NB4 (cell line): ENCODE measurements at regions not wholly inside any gene's neighbourhood (a gene's known extent, or its start where the extent isn't known, plus 50 kb on each side); places are given as distances from the start of the nearest gene placed in this dataset.

Experiments used
- DNase-seq: peaks from one replicate; pipeline ENCODE4 v3.0.0; 2010; ENCODE audit warnings: low read depth
- H3K4me3 ChIP-seq: one replicate; pipeline ENCODE4 v1.5.1; 2011; ENCODE audit warnings: mild to moderate bottlenecking, low read depth, low read length, moderate library complexity
- MYC ChIP-seq: IDR thresholded peaks from 2 replicates; pipeline ENCODE4 v1.6.1; 2011; ENCODE audit warnings: low read depth, low read length
- POLR2A ChIP-seq: IDR thresholded peaks from 2 replicates; pipeline ENCODE4 v1.6.1; 2011; ENCODE audit warnings: mild to moderate bottlenecking; ENCODE audit not compliant: insufficient read length; ENCODE audit errors: extremely low read depth
- TF ChIP-seq, protein P1 (sequence below): IDR thresholded peaks from 2 replicates; pipeline ENCODE4 v1.6.1; 2011; ENCODE audit warnings: low read depth, low read length
- TF ChIP-seq, protein P2 (sequence below): IDR thresholded peaks from one replicate; pipeline ENCODE4 v1.5.1; 2012; ENCODE audit warnings: low read depth, low read length

DNA sequence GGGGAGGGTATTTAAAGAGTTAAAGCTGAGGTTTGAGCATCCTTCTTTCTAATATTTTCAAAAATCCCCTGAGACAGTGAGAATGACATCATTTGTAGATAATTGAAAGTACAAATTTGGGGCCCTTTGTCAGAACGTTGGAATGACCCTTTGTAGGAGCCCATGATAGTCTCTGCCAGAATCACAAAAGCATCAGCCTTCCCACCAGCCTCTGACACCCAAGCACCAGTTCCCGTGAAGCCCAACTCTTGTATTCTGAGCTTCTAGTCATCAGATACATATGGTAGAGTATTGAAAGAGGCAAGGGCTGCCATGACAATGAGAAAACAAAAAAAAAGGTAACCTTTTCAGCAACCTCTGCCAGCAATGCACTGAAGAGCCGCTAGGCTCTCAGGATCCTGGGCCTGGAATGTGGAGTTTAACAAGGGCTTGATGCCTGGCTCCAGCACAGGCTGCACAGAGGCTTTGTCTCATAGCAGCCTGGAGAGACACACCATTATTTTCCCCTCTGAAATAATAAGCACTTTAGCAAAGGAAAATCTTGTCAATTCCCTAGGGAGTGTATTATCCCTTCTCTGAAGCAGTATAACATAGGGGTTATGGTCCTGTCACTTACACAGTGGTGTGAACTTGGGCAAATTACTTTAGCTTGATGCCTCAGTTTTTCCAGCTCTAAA lies 114.4 kb downstream of the ZNF608 start:
- no peak for DNase-seq
- no peak for TF ChIP-seq POLR2A
- H3K4me3 ChIP-seq: no peak overlapping the region

DNA sequence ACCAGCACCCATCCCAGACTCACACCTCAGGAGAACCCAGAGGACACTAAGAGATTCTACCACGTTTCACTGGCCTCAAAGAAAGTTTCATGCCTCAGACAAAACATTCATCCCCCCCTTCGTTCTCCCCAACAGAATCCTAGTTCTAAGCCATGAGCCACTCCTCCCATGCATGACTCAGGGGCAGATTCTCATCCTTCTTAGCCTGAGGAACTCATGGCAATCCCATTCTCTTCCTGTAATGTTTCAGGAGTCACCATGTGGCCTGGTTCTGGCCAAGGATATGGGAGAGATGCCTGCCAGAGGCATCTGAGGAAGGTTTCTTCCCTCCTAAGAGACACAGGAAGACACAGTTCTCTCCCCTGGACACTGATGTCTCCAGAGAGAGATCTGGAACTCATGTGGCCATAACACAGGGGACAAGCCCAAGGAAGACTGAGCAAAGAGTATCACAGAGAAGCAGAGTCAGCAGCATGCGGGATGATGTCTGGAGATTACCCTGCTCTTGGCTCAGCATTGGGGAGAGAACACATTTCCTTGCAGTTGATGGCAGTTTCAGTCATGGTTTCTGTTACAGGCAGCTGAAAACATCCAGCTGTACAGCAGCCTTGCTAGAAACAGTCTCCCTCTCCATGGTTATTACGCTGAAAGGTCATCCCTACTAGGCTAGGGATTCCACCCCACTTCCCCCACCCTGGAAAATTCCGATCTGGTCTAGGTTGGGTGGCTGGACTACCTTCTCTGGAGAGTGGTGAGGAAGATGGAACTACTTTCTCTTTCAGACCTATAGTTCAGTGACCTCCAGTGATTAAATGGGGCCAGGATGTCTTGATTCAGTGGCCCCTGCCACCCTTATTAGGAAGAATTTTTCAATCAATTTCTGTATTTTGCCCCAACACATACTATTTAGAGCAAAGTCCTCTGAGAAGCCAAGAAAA lies 115.4 kb downstream of the ZNF608 start:
- DNase-seq: no peak
- H3K4me3 ChIP-seq: no peak overlapping the region
- TF ChIP-seq, protein P1, sequence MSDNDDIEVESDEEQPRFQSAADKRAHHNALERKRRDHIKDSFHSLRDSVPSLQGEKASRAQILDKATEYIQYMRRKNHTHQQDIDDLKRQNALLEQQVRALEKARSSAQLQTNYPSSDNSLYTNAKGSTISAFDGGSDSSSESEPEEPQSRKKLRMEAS: no peak
- TF ChIP-seq MYC (no peak), POLR2A (no peak)
- TF ChIP-seq, protein P2, sequence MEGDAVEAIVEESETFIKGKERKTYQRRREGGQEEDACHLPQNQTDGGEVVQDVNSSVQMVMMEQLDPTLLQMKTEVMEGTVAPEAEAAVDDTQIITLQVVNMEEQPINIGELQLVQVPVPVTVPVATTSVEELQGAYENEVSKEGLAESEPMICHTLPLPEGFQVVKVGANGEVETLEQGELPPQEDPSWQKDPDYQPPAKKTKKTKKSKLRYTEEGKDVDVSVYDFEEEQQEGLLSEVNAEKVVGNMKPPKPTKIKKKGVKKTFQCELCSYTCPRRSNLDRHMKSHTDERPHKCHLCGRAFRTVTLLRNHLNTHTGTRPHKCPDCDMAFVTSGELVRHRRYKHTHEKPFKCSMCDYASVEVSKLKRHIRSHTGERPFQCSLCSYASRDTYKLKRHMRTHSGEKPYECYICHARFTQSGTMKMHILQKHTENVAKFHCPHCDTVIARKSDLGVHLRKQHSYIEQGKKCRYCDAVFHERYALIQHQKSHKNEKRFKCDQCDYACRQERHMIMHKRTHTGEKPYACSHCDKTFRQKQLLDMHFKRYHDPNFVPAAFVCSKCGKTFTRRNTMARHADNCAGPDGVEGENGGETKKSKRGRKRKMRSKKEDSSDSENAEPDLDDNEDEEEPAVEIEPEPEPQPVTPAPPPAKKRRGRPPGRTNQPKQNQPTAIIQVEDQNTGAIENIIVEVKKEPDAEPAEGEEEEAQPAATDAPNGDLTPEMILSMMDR: no peak

DNA sequence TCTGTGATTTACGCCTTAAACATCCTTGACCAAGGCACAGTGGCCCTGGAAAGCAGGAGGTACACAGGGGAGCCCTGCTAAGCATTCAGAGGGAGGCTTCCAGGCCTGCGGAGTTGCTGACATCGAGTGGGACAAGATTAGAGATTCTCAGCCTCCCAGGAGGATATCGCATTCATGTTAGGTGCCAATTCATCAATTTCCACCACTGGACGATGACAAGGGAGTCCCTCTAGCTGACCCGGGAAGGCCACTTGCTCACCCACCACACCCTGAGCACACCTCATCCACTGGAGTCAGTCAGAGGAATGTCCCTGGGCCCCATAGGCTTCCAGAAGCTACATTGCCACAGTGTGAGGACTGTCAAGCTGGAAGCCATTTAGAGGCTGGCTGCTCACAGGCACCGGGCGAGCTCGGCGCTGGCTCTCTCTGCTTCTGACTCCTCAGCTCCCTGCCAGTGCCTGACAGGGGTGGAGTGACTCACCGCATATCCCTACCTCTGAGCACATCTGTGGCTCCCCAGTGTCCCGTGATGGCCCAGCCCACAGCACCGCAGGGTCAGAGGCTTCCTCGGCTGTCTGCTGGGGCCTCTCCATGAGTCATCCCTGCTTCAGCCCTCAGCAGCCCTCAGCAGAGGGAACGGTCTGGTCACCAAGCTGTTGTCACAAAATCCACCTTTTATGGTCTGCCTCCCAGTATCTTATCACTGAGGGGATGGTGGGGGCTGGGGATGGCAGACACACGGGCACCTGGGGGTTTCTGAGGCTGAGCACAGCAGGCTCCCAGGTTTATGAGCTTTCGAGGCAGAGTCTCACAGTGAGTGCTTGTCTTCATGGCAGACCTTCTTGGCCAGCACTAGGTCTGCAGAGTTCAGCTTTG lies 117.5 kb downstream of the ZNF608 start:
- DNase-seq: peak; percentile 83
- TF ChIP-seq, protein P2: no peak
- TF ChIP-seq MYC: no peak
- TF ChIP-seq POLR2A: no peak
- TF ChIP-seq, protein P1: no peak
- no peak overlapping the region for H3K4me3 ChIP-seq

DNA sequence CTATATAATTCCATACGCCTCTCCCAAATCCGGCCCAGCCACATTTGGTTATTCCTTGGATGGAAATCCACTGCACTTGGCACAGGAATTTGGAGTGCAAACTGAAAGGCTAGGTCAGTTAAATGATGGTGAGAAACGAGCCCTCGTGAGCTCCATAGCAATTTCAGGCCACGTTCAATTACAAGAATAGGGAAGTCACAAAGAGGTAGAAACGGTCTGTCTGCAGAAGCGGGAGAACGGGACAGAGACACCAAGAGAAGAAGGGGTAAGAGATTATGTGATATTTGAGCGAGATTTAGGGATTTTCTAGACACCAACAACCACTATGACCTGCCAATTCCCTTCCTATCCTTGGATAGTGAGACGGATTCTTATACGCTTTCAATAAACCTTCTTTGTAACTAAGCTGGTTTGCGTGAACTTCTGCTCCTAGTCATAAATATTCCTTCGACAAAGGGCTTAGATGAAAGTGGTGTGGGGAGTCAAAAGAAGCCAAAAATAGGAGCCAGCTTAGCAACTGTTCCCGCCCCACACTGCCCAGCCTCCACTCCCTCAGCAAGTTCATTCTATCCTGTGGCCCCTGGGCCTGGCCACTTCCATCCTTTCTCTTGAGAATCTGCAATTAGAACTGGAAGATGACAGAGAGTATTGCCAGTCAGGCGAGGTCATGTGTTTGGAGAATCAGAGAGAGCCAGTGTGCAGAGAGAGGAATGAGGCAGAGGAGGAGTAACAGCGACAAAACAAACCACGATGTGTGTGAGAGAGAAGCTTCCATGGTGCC lies 118.4 kb downstream of the ZNF608 start:
- DNase-seq: no peak
- TF ChIP-seq POLR2A: no peak
- no peak for TF ChIP-seq MYC
- TF ChIP-seq, protein P1: no peak
- TF ChIP-seq, protein P2: no peak
- no peak overlapping the region for H3K4me3 ChIP-seq

DNA sequence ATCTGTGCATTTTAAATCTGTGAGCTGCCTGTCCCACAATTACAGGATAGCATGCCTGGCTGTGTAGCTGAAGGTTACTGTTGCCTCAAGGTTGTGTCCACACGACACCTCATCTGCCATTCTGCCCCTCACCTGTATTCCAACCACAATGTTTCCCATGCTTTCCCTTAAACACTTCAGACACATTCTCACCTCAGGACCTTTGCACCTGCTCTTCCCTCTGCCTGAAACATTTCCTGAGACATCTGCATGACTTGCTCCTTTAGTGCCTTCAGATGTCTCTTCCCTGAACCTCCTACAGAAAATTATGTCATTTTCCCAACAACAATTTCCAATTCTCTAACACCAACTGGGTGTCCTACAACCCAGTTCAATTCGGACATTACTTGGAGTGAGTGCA lies 120.4 kb downstream of the ZNF608 start:
- TF ChIP-seq, protein P2: no peak
- TF ChIP-seq, protein P1: no peak
- no peak for TF ChIP-seq POLR2A
- no peak for TF ChIP-seq MYC
- DNase-seq: no peak
- H3K4me3 ChIP-seq: no peak overlapping the region
